ENCODE measurements at regions not wholly inside any gene's neighbourhood (a gene's known extent, or its start where the extent isn't known, plus 50 kb on each side); places are given as distances from the start of the nearest gene placed in this dataset.

- DNase-seq: no peak
- intact Hi-C loops (cut with DNase I): no loop called here
- no peak for TF ChIP-seq CTCF (IDR thresholded peaks at IDR 0.05)
- TF ChIP-seq POLR2A (IDR thresholded peaks at IDR 0.05): no peak
- Histone ChIP-seq H3K4me1 (peaks cover 31% of the 10 kb centered on the region), H3K4me3 (no peak overlapping the region), H3K27me3 (no peaks in the 10 kb centered on the region), H3K9me3 (no peaks in the 10 kb centered on the region), H3K27ac (no peak overlapping the region), H3K36me3 (replicated peaks in 1 of 2; ENCODE audit: insufficient read depth in 1 of 2, low read depth in 2 of 2) (no peaks in the 10 kb centered on the region)
- ATAC-seq: no peak
- WGBS, 2 donors: 79 to 81% methylated on average over 13 of the region's 13 CpGs
These were observed 84.4 kb upstream of the HS6ST1 start for GRCh38 chr2:128402911-128403670.

GRCh38 chr2:128403814-128404708 is 85.4 kb upstream of the HS6ST1 start:
- no peaks in the 10 kb centered on the region for H3K27me3 ChIP-seq
- ATAC-seq (no peak), DNase-seq (no peak)
- no peak overlapping the region for H3K4me3 ChIP-seq
- TF ChIP-seq POLR2A (IDR thresholded peaks at IDR 0.05): no peak
- no peak for TF ChIP-seq CTCF (IDR thresholded peaks at IDR 0.05)
- no peaks in the 10 kb centered on the region for H3K9me3 ChIP-seq
- H3K27ac ChIP-seq: peak overlapping the region in 2 of 4 donors; percentile 65 to 78
- intact Hi-C loops (cut with DNase I): no loop called here
- WGBS, 2 donors: 82 to 83% methylated on average over 5 of the region's 5 CpGs
- H3K4me1 ChIP-seq: peaks cover 31% of the 10 kb centered on the region
- H3K36me3 ChIP-seq (replicated peaks in 1 of 2; ENCODE audit: insufficient read depth in 1 of 2, low read depth in 2 of 2): no peaks in the 10 kb centered on the region

GRCh38 chr2:128404709-128405466 is 86.2 kb upstream of the HS6ST1 start:
- intact Hi-C loops (cut with DNase I): no loop called here
- TF ChIP-seq POLR2A (IDR thresholded peaks at IDR 0.05) (peak in 1 of 3 donors; percentile 37), CTCF (IDR thresholded peaks at IDR 0.05) (no peak)
- DNase-seq (peak in 1 of 4 donors; percentile 30), ATAC-seq (peak; percentile 65)
- peaks cover 28% of the 10 kb centered on the region for H3K4me1 ChIP-seq
- no peaks in the 10 kb centered on the region for H3K36me3 ChIP-seq (replicated peaks in 1 of 2; ENCODE audit: insufficient read depth in 1 of 2, low read depth in 2 of 2)
- H3K9me3 ChIP-seq: no peaks in the 10 kb centered on the region
- no peaks in the 10 kb centered on the region for H3K27me3 ChIP-seq
- no peak overlapping the region for H3K4me3 ChIP-seq
- WGBS, 2 donors: 81 to 90% methylated on average over 6 to 11 of the region's 11 CpGs
- H3K27ac ChIP-seq: peak overlapping the region in 3 of 4 donors; percentile 14 to 78 (median 65)

GRCh38 chr2:128405467-128405900 is 86.8 kb upstream of the HS6ST1 start:
- Histone ChIP-seq H3K27ac (peak overlapping the region in 3 of 4 donors; percentile 48 to 78 (median 65)), H3K4me3 (no peak overlapping the region), H3K9me3 (no peaks in the 10 kb centered on the region), H3K27me3 (no peaks in the 10 kb centered on the region), H3K4me1 (peaks cover 26% of the 10 kb centered on the region), H3K36me3 (replicated peaks in 1 of 2; ENCODE audit: insufficient read depth in 1 of 2, low read depth in 2 of 2) (no peaks in the 10 kb centered on the region)
- DNase-seq: no peak
- intact Hi-C loops (cut with DNase I): no loop called here
- TF ChIP-seq CTCF (IDR thresholded peaks at IDR 0.05) (no peak), POLR2A (IDR thresholded peaks at IDR 0.05) (no peak)
- ATAC-seq: no peak
- WGBS, 2 donors: 84 to 90% methylated on average over 5 of the region's 5 CpGs
